DMS79 treated with DMSO at 0.1 percent for 48 hours (cell line): ENCODE measurements at regions not wholly inside any gene's neighbourhood (a gene's known extent, or its start where the extent isn't known, plus 50 kb on each side); places are given as distances from the start of the nearest gene placed in this dataset.

ENCODE experiments used
- DNase-seq: peaks from one replicate; lab custom pipeline; 2025; lab: John Stamatoyannopoulos, UW

DNA sequence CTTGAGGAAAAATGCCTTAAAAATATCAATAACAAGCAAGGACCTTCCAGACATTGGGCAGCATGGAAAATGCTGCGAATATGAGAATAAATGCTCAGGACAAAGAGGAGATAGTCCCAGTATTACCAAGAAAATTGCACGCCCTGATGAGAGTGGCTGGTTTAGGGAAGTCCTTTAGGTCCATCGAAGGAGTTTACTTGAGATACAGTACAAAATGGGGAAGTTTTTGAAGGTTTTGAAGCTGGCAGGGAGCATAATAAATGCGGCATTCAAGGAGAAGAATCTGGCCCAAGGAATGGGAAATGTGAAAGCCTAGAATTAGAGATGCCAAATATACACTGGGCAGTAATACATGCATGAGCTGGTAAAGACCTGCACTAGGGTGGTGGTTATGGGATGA, 90.2 kb upstream of the SPATS2L start:
- DNase-seq: no peak

GRCh38 chr2:200217320-200217719, 89.2 kb upstream of the SPATS2L start:
- no peak for DNase-seq

- no peak for DNase-seq
These were observed 87.8 kb upstream of the SPATS2L start for GRCh38 chr2:200218645-200219044.

- no peak for DNase-seq
These were observed 87.0 kb upstream of the SPATS2L start for GRCh38 chr2:200219309-200220113.

DNA sequence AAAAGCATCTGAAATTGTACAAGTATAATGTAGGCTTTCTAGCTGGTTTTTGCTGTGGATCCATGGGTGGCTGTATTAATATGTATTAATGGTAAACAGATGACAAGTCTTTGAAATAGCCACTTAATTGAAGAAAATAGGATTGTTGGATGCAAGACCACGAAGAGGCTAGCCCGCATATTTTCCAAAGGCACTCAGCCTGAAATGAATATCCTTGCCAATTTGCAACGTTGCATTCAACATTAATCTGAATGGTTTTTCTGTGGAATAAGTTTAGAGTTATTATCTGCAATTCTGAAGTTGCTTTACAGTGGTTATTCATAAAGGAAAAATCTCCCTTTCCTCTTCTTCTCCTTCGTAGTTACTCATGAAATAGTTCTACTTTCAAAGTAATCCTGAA, 86.2 kb upstream of the SPATS2L start:
- DNase-seq: no peak

DNA sequence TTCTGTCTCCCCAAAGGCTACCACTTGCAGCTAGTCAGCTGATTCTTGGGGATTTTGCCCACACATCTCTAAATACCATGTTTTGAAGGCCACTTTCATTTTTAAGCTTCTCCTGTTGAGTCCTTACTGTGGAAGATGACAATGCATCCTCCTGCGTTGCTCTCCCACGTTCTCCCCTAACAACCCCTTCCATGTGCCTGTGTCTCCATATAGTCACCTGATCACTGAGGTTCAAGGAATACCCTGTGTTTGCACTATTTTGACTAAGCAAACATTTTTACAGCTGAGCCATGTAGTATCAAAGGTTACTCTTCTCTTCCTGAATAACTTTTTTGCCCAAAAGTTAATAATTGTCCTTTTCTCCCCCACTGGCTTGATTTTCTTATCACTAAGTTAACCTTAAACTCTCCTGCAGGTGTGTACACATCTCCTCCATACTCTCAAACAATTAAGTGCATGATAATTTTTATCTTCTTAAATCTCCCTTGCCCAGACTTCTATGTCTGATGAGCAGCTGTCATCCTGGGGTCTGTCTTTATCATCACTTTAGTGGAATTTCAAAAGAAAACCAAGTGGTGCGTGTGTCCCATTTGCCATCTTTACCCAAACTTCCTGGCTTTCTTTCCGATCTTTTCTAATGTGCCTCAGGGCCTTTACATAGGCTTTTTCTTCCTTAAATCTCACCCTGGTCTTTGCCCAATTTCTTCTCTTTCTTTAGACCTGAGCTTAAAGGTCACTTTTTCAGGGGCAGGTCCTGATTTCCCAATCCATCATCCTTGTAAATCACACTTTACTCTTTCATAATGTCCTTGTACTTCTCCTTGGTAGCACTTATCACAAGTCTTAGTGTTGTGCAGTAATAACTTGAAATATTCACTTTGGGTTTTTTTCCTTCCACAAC, 85.2 kb upstream of the SPATS2L start:
- no peak for DNase-seq

DNA sequence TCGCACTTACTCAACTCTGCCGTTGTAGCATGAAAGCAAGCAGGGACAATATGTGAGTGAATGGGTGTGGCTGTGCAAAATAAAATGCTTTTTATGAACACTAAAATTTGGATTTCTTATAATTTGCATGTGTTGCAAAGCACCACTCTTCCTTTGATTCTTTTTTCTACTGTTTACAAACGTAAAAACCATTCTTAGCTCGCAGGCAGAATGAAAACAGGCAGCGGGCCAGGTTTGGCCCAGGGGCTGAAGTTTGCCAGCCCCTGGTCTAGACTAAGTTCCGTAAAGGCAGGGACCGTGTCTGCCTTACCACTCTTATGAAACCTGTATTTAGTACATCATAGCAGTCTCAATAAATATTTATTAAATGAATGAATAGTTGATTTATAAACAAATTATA, 83.7 kb upstream of the SPATS2L start:
- peak; percentile 74 for DNase-seq

- peak; percentile 74 for DNase-seq
These were observed 83.2 kb upstream of the SPATS2L start for GRCh38 chr2:200223205-200223784.

DNA sequence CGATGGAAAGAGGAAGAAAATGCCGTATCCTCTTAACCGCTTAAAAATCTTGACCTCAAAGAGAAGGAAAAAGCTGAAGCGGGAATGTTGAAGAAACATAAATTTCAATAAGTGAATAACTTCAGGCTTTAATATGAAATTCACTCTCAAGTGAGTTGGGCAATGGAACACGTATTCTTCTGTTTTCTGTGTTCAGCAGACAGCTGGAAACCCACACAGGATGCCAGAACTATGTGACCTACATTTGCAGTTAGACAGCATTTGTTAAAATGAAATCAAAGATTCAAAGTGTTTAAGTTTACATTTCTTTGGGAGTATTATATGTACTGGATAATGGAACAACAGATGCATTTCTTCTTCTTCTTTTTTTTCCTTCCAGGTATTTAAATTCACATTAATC, 80.5 kb upstream of the SPATS2L start:
- DNase-seq: no peak

- DNase-seq: peak; percentile 98
These were observed 79.8 kb upstream of the SPATS2L start for GRCh38 chr2:200226451-200227426.

DNA sequence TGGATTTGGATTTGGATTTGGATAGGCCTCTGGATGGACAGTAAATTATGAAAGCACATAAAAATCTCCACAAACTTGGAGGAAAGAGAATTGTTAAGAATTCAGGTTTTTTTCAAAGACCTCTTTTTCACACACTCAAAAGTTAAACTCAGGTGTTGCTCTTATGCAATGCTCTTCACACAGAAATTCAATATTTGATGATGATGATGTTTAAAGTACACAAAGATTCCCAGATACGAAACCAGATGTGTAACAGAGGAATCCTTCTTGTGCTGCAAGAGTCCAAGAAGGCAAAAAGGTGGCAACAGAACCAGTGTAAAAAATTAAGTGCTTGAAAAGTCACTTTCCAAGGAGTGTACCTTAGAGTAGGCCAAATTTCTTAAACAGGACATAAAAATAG, 75.8 kb upstream of the SPATS2L start:
- DNase-seq: no peak

- DNase-seq: no peak
These were observed 71.0 kb upstream of the SPATS2L start for GRCh38 chr2:200235533-200235932.

GRCh38 chr2:200239216-200239615, 67.3 kb upstream of the SPATS2L start:
- no peak for DNase-seq

DNA sequence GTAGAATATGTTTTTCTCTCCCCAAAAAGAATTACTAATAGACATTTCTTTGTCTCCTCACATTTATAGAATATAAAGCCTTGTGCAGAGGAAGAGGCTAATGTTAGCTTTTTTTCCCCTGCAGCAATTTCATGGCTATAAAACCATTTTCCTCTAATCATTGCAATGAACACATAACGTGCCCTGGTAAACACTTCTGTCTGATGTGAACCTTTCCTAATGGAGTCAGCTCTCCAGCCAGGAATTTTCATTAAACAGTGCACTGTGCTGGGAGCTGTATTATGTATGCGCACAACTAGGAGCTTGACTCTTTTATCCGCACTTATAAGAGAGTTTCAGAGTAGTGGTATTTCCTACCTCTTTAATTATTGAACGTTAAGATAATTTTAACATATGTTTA, 63.9 kb upstream of the SPATS2L start:
- peak; percentile 84 for DNase-seq

- no peak for DNase-seq
These were observed 63.1 kb upstream of the SPATS2L start for GRCh38 chr2:200243441-200243840.

GRCh38 chr2:200244111-200244510, 62.4 kb upstream of the SPATS2L start:
- DNase-seq: peak; percentile 65

DNA sequence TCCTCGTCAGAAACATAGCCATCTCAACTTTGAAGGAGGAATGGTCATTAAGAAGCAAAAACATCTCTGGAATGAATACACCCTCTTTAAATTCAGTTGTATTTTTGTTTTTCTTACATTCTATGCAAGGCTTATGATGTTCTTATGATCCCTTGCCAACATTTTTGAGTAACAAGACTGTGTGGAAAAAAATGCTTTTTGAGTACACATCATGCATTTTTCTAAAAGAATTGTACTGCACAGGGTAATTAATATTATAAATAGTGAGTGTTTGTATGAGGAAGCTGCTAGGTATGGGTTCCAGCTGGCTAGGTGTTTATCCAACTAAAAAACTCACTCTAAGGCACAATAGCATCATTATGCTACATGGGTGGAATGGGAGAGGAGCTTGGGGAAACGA, 59.0 kb upstream of the SPATS2L start:
- no peak for DNase-seq

DNA sequence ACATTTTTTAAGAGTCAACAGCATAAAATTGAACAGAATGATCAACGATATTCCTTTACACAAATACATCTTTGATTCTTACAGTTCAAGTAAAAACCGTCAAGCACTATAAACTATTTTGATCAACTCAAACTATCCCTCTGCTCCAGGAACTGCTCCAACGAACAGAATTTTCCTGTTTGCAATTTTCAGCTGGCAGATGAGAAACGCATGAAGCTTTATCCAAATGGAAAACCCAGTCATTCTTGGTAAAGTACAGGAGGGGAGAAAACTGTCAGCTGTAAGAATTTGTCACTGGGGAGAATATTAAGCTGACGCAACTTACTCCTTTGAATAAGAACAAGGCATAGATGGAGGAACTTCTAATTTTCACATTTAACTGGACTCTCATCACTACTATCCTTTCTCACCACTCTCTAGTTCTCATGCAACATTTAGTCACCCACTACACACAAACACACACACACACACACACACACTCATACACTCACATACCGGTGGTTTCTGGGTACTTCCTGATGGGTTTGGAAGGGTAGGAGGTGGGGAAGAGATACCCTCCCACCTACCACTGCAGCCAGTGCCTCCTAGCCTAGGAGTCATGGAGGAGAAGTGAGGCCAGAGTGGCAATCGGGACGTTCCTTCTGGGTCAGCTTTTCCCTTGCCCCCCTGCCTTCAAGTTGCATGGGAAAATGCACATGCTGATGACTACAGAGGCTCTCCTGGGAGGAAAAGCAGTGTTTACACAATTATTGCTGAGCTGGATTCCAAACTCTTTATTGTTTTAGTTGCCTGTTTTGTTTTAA, 54.0 kb upstream of the SPATS2L start:
- no peak for DNase-seq

DNA sequence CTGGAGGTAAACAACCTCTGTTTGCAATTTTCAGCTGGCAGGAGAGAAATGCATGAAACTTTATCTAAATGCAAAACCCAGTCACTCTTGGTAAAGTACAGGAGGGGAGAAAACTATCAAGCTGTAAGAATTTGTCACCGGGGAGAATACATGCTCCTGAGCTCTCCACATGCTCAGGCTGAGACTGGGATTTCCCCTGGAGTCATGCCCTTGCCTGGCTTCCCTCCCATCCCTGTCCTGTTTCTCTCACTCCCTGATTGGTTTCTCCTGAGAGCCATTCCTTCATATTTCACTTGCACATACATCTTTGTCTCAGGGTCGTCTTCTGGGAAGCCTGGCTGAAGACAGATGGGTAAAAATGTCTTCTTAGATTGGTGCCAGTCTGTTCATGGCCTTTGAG, 52.9 kb upstream of the SPATS2L start:
- no peak for DNase-seq

- no peak for DNase-seq
These were observed 51.7 kb upstream of the SPATS2L start for GRCh38 chr2:200254773-200255172.

GRCh38 chr2:200255549-200255948, 50.9 kb upstream of the SPATS2L start:
- no peak for DNase-seq
